Ramos (cell line): ENCODE measurements at regions not wholly inside any gene's neighbourhood (a gene's known extent, or its start where the extent isn't known, plus 50 kb on each side); places are given as distances from the start of the nearest gene placed in this dataset.
"Not testable (repeated sequence)": the region's sequence is repeated elsewhere in the genome, so short reads cannot be mapped to it uniquely, and the experiment has no call there.

Experiments
- in situ Hi-C: fragments of 300-500 bp; cut with MboI; formaldehyde crosslinking; loops from one replicate; pipeline ENCODE4 v1.14.3; 2022; ENCODE audit warnings: low sequenced_read_pairs; ENCODE audit not compliant: unreplicated experiment

GRCh38 chr18:51563396-51563795 lies 365.9 kb upstream of the MEX3C start:
- in situ Hi-C loops, result no loop called here

GRCh38 chr18:51568151-51568550 lies 370.7 kb upstream of the MEX3C start:
- in situ Hi-C loops, result no loop called here

GRCh38 chr18:51569153-51569552 lies 371.7 kb upstream of the MEX3C start:
- in situ Hi-C loops, result no loop called here

- in situ Hi-C loops, result no loop called here
Observed at GRCh38 chr18:51569561-51569960, 372.1 kb upstream of the MEX3C start.

- in situ Hi-C loops, result not testable (repeated sequence)
Observed at GRCh38 chr18:51570071-51570470, 372.6 kb upstream of the MEX3C start.

GRCh38 chr18:51573886-51574285 lies 376.4 kb upstream of the MEX3C start:
- in situ Hi-C loops, result not testable (repeated sequence)

GRCh38 chr18:51575171-51575570 lies 377.7 kb upstream of the MEX3C start:
- in situ Hi-C loops, result no loop called here

GRCh38 chr18:51578406-51578980 lies 381.0 kb upstream of the MEX3C start:
- in situ Hi-C loops, result no loop called here

- in situ Hi-C loops, result no loop called here
Observed at GRCh38 chr18:51580580-51580979, 383.1 kb upstream of the MEX3C start.

- in situ Hi-C loops, result no loop called here
Observed at GRCh38 chr18:51582551-51582950, 385.1 kb upstream of the MEX3C start.

GRCh38 chr18:51588616-51589015 lies 391.1 kb upstream of the MEX3C start:
- in situ Hi-C loops, result no loop called here

GRCh38 chr18:51593931-51594330 lies 396.4 kb upstream of the MEX3C start:
- in situ Hi-C loops, result no loop called here

- in situ Hi-C loops, result no loop called here
Observed at GRCh38 chr18:51603111-51603510, 405.6 kb upstream of the MEX3C start.

- in situ Hi-C loops, result no loop called here
Observed at GRCh38 chr18:51603551-51603950, 406.1 kb upstream of the MEX3C start.

- in situ Hi-C loops, result no loop called here
Observed at GRCh38 chr18:51610481-51610880, 413.0 kb upstream of the MEX3C start.

- in situ Hi-C loops, result no loop called here
Observed at GRCh38 chr18:51611326-51611725, 413.8 kb upstream of the MEX3C start.

GRCh38 chr18:51614033-51614432 lies 416.6 kb upstream of the MEX3C start:
- in situ Hi-C loops, result no loop called here

GRCh38 chr18:51614967-51615571 lies 417.6 kb upstream of the MEX3C start:
- in situ Hi-C loops, result no loop called here

GRCh38 chr18:51617167-51617566 lies 419.7 kb upstream of the MEX3C start:
- in situ Hi-C loops, result no loop called here

- in situ Hi-C loops, result no loop called here
Observed at GRCh38 chr18:51617572-51618260, 420.2 kb upstream of the MEX3C start.

- in situ Hi-C loops, result no loop called here
Observed at GRCh38 chr18:51619283-51619682, 421.8 kb upstream of the MEX3C start.
